Posterior cingulate gyrus (tissue), 11 donors: ENCODE measurements at regions not wholly inside any gene's neighbourhood (a gene's known extent, or its start where the extent isn't known, plus 50 kb on each side); places are given as distances from the start of the nearest gene placed in this dataset.
"Not testable (repeated sequence)": the region's sequence is repeated elsewhere in the genome, so short reads cannot be mapped to it uniquely, and the experiment has no call there.

Source experiments
- DNase-seq, 10 donors: peaks; one replicate each; pipeline versions ENCODE4 v3.0.0 to v3.0.0-alpha.2; 2020 to 2021; ENCODE audit warnings: mixed read lengths in 3 of 10
- intact Hi-C: fragments of 100-400 bp; cut with DNase I; formaldehyde crosslinking; loops from one replicate; pipeline ENCODE4 v1.15.1; 2023

DNA sequence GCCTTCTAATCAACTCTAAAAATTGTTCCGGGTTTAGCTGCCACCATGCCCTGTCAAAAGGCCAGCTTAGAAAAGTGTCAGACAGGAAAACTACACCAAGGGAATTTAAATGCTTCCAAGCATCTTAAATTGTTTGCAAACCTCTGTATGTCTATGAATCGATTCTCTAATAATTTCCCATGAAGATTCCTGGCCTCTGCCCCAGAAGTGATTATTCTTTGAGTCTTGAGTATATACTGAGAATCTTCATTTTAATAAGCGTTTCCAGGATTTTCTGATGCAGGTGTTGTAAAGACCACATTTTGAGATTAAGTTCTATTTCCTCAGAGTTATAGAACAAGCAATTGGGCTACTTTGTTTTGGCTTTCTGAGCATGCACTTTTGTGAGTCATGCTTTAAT is 471.8 kb upstream of the JAG1 start:
- intact Hi-C loops = no loop called here
- no peak for DNase-seq

DNA sequence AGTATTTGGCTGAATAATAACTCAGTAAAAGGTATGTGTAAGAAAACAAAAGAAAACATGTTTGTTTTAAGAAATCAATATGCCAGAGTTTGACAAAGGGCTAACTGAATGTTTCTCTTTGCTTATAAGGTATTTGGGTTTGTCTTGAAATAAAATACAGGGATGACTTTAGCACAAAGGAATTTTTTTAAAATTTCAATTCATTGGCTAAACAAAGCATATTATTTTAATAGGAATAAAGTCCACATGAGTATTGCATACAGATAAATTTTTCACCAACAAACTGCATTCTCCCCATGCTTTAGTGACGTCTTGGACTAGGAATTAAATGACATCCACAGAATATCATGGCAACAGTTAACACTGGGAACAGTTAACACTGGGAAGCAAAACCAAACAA is 480.0 kb upstream of the JAG1 start:
- intact Hi-C loops = no loop called here

DNA sequence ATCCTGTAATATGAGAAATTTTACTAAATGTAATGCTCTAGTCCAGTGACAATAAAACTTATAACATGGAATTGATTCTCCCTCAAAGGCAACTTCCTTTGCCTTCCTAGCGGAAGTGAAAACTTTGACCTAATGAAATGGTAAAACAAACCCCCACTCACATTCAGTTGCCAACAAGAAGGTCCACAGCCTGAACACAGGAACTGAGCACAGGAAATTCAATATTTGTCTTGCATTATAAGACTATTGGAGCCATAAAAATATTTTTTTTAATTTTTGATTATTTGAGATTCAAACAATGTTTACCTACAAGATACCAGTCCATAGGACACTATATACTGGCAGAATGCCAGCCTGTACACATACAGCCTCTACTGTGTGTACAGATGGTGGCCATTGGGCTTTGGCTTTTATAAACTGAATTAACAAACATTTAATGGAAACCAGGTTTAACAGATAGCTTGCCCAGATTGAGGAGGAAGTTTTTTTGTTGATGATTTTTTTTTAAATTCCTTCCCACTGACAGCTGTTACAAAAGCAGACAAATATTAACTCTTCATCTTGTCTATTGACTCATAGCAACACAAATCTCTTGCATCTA is 481.5 kb upstream of the JAG1 start:
- DNase-seq = no peak
- intact Hi-C loops = no loop called here

More for the DNA sequence above, 480.0 kb upstream of the JAG1 start:
- DNase-seq = no peak

DNA sequence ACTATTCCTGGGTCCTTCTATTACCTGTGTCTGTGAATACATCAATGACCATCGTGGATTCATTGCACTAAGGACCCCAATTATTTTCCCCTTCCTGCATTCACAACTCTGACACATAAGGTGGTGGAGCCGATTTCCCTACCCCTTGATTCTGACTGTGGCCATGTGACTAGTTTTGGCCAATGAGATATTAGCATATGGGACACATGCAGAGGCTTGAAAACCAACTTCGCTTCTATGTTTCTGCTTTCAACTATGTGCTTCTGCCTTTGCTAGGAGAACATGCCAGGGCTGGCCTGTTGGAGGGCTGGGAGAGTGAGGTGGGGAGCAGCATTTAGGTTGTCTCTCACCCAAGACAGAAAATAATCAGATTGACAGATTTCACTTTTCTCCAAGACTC is 483.1 kb upstream of the JAG1 start:
- no peak for DNase-seq
- intact Hi-C loops = no loop called here

DNA sequence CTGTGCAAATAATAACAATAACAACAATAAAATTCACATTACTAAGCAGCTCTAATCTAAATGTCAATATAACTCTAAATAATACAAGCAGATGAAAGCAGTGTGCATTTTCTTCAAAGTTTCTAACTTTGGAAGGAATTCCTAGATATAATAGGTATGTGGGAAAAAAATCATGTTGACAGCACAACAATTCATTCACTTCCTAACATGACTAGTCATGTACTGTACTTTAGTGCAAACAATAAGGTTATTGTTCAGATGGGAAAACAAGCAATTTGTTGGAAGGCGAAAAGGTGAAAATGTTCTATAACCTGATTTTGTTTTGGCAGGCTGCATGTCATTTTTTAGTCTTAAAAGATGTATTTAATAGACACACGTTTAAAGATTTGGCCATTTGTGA is 484.3 kb upstream of the JAG1 start:
- intact Hi-C loops = no loop called here
- DNase-seq = no peak

DNA sequence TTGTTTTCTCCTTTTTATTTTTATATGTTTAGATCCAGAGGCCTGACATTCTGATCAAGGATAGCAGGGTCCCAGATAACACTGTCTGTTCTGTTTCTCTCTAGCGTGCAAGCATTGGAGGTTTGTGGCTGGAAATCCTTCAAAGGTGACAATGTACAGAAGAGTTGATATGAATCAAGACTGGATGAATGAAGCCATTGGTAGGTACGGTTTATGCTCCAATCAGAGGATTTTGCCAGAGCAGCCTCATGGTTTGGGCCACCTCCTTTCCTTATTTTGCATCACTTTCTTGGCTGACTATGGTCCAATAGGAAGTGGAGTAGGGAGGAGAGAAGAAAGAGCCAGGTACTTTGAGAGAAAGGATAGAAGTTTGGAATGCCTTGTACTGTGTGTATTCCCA is 484.8 kb upstream of the JAG1 start:
- DNase-seq = no peak
- intact Hi-C loops = no loop called here

DNA sequence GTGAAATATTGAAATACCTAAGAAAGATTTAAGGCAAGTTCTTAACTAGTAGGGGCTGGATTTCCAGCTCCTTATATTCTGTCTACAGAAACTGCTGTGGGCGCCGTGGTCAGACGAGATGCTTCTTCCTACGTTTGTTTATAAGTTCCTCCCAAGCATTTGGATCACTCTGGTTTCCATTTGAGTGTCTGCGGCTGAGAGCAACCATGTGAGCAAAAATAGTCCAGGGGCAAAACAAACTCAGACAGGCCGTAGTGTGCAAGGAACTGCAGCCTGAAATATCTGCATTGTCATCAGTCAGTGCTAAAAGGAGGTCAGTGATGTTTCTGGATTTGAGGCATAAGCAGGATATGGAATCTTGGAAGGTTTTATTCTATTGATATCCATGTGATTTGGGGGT is 485.9 kb upstream of the JAG1 start:
- peak in 5 of 10 donors; percentile 7 to 89 (median 28) for DNase-seq

DNA sequence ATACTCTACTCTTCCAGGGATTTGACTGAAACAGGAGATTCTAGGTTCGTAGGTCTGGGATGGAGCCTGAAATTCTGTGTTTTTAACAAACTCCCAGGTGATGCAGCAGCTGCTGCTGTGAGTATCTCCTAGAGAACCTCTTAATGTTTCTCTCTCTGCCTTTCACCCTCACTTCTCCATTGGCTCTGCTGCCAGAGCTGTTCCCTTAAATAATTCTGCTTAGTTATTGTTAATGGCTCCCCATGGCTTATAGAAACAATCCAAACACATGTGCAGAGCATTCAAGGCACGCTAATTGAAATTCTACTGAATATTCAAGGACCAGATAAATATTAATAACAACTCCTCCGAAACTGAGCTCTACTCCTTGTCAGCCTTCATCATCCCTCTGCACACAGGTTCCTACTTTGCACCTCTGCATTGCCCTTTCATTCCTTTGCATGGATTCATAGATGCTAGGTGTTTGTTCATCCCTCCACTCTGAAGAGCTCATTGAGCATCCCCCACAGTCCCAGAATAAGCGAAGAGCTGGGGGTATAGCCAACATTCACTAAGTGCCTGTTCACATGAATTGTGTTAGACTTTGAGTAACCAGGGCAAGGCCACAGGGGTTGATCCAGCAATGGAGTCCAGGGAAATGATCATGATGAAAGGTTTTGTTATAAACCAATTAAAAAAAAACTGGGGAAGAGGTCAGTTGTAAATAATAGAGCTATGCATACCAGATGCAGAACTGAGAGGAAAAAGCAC is 488.4 kb upstream of the JAG1 start:
- no peak for DNase-seq
- intact Hi-C loops = no loop called here

More for the DNA sequence above, 485.9 kb upstream of the JAG1 start:
- intact Hi-C loops = no loop called here

DNA sequence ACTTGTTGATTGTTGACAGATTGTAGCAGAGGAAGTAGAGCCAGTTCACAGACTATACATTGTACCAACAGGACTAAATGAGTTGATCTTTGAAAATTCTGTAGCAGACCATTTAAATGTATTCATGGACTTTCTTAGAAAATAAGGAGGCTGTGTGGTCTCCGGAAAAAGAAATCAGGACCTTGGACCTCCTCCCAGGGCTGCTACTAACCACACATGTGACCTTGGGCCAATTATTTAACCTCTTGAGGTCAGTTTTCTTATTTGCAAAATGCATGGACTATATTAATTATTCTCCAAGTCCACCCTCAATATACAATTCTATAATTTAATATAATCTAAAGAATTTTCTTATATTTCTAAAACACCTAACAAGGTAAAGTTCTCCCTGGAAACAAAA is 492.0 kb upstream of the JAG1 start:
- no peak for DNase-seq
- intact Hi-C loops = no loop called here

DNA sequence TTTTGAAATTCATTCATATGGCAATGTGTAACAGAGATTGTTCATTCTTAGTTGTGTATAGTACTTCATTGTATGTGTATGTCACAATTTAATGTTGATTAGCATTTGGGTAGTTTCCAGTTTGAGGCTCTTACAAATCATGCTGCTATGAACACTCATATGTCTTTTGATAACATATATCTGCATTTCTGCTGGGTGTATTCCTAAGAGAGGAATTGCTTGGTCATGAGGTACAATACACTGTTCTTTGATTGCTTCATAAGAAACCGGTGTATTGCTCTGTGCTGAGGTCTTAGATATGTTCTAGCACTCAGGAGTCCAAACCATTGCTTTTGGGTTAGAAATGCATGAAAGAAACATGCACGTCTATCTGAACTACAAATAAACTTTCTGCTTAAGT is 492.9 kb upstream of the JAG1 start:
- intact Hi-C loops = no loop called here
- no peak for DNase-seq

DNA sequence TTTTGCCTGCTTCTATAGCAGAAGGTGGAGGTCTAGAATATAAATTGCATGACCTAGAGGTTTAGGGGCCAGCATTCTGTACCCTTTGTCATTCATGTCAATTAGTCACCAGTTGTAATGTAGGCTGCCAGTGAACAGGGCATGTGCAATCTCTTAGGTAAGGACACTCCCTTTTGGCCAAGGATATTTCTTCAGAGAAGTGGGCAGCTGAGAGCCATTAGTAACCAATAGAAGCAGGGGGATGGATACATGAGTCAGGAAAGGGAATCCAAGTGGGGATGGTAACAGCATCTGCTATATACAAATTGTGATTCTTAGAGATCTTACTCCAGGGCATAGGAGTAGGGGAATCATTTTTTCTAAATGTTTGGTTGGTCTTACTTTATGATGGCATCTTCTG is 494.2 kb upstream of the JAG1 start:
- DNase-seq = no peak
- intact Hi-C loops = no loop called here

DNA sequence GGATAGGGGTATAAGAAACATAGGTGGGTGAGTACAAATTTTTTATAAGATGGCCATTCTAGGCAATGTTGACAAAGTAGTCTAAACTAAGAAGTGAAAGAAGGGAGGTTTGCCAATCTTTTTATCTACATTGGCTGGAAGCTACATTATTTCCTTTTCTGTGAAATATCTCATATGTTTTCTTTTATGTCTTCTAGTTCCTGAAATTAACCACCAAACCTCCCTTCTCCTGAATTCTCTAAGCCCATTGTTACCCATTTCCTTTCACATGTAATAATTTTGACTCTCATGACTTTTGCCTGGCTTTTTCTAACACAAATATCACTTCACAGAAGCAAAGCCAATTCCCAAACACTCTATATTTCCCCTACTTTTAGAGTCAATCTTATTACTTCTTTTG is 496.2 kb upstream of the JAG1 start:
- no peak for DNase-seq
- intact Hi-C loops = no loop called here

DNA sequence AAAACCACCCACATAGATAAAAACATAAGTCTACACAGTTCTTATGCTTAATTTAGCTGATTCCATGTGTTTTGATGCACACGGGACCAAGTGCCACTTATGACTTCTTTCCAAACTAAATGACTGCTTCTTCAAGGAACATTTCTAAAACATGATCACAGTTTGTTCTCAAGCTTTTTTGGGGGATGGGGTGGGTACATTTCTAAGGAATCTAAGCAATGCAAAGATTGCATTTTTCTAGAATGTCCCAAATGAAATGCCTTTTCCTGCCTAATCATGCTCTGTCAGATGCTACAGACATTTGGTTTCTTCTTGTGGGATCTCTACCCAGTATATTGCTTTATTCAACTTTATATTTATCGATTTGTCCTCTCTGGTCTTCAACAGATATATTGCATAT is 496.8 kb upstream of the JAG1 start:
- intact Hi-C loops = no loop called here
- DNase-seq = no peak

DNA sequence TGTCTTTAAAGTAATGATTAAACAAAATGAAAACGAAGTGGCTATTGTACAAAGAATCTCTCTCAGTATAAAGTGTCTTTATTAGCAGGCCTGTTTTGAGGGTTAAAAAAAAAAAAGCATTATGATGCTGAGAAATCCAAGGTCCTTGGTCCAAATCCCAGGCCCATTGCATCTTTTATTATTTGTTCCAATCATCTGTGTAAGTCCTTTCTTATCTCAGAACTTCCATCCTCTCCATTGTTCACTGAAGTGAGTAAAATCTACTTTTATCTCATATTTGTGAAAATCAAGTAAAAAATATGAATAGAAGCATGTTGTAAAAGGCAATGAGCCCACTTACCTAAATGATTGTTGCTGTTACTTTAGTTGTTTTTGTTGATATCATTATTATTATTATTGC is 499.1 kb upstream of the JAG1 start:
- DNase-seq = no peak
- intact Hi-C loops = no loop called here

DNA sequence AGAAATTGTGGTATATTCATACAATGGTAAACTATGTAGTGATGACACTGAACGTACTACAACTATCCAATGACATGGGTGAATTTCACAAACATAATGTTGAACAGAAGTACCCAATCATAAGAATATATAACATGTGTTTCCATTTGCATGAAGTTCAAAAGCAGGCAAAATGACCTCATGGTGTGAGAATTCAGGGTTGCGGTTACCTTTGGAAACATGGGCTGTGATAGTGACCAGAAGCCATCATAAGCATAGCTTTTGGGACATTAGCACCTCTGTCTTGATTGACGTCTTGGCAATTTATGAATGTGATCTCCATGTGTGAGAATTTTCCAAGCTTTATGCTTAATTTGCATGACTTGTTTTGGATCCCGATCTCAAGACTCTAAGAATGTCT is 500.1 kb upstream of the JAG1 start:
- no peak for DNase-seq
- intact Hi-C loops = no loop called here

DNA sequence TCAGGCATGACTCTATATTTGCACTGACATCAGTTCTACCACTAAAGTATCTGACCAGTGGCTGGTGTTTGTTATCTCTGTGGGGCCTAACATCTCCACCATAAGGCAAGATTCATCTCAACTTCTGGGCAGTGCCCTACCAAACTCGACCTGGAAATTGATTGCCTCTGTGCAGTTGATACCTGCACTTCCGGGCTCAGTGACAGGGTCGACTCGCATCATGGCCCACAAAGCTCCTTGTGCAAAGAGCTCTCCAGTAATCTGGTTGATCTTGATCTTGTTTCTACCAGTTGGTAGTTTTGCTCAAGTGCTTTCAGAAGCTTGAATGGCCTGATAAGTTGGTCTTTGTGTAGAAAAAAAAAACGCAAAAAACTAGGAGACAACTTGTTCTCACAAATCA is 501.1 kb upstream of the JAG1 start:
- DNase-seq = no peak
- intact Hi-C loops = no loop called here

DNA sequence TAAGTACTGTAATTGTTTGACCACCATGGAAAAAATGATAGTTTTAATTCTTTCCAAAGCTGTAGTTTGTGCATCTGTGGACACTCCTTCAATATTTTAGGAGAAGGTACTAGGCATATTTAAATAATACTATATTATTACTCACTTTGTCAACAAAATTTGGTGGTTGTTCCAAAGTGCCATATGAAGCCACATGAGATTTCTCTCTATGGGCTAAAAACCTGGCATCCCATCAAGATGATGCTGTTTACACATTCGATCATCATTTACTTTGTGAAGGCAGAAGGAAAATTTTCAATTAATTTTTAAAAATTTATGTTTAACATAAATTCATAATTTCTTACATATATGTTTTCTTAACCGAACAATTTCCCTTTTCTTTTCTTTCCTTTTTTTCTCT is 502.6 kb upstream of the JAG1 start:
- intact Hi-C loops = no loop called here
- no peak for DNase-seq

DNA sequence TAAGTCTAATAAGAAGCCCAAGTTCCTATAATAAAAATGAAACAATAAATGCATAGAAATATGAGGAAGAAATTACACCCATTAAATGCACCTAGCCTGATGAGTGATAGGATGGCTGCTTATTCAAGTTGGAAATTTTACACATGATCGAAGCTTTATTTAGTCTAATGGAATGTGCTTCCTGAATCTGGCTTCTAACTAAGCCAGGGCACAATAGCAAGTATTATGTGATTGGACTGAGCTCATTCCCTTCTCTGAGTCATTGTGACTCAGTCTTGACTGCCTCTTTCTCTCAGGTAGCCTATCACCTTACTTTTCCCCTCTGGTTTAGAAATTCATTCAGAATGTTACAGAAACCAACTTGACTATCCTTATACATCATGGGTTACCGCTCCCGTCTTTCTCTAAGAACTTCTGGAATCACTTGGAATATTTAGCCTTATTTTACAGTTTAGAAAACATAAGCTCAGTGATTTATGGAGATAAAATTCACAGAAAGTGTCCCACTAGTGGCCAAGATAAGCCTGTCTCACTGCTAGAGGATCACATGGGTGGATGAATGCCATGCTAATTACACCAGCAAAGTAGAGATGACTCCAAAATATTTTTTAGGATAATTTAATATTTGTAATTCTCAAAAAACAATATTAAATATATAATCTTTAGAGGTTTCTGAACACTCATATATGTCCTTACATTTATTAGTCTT is 505.3 kb upstream of the JAG1 start:
- DNase-seq = no peak
- intact Hi-C loops = no loop called here

DNA sequence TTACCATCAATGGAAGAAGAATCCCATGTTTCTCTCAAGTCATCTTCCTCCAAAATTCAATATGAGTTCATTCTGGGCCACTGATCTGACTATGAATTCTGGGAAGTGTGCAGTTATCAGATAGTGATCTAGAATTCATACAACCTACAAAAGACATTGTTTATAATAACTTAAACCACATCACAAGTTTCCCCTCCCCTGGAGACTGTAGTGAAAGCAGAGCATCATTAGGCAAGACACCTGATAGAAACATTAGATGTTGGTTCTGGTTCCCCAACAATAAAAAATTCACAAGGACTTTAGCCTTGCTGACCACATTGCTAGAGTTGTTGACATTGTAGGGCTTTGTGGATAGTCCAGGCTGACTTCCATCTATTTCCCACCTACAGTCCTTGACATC is 506.4 kb upstream of the JAG1 start:
- DNase-seq = no peak
- intact Hi-C loops = no loop called here

DNA sequence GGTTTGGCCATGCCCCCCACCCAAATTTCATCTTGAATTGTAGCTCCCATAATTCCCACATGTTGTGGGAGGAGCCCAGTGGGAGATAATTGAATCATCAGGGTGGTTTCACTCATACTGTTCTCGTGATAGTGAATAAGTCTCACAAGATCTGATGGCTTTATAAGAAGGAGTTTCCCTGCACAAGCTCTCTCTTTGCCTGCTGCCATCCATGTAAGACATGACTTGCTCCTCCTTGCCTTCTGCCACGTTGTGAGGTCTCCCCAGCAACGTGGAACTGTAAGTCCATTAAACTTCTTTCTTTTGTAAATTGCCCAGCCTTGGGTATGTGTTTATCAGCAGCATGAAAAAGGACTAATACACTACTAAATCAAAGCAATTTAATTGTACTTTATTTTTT is 507.3 kb upstream of the JAG1 start:
- intact Hi-C loops, DNase-seq: not testable (repeated sequence)

DNA sequence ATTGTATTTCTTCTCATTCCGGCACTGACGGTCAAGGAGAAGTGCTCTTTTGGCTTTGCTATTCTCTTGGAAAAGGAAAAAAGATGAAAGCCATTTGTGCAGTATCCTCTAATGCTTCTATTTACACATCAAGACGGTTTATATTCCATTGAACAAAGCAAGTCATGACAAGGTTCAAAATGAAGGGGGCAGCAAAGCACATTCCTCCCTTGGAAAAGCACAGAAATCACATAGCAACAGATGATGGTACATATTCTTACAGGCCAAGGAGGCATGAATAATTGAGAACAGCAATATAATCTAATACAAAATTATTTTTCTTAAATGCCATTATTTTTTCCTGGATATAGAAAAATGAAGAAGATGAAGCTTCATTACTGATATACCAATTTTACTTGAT is 508.2 kb upstream of the JAG1 start:
- intact Hi-C loops = no loop called here

DNA sequence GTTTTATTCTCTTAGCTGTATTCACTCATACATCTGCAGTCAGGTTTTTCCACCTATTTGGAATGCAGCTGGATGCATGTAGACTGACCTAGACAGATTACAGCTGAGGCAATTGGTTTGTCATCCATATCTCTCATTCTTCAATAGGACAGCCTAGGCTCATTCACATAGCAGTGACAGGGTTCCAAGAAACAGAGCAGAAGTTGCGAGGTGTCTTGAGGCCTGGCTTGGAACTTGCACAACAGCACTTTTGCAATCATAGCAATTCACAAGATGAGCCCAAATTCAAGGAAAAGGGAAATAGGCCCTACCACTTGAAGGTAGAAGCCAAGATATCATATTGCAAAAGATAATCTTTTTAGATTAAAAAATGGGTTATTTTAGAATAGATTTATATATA is 508.9 kb upstream of the JAG1 start:
- peak in 1 of 10 donors; percentile 37 for DNase-seq
- intact Hi-C loops = no loop called here

More for the DNA sequence above, 508.2 kb upstream of the JAG1 start:
- DNase-seq = no peak
